Activated CD4-positive, alpha-beta T cell treated with anti-CD3 and anti-CD28 coated beads for 48 hours (primary cell): ENCODE measurements at regions not wholly inside any gene's neighbourhood (a gene's known extent, or its start where the extent isn't known, plus 50 kb on each side); places are given as distances from the start of the nearest gene placed in this dataset.

Experiments used
- DNase-seq: peaks from one replicate; pipeline ENCODE4 v3.0.0-alpha.2; 2020

- DNase-seq: no peak
These were observed 61.1 kb upstream of the ZMIZ1 start for GRCh38 chr10:79007421-79008319.

GRCh38 chr10:79009145-79009544 is 59.6 kb upstream of the ZMIZ1 start:
- no peak for DNase-seq

GRCh38 chr10:79012567-79012966 is 56.2 kb upstream of the ZMIZ1 start:
- no peak for DNase-seq

- no peak for DNase-seq
These were observed 55.3 kb upstream of the ZMIZ1 start for GRCh38 chr10:79013406-79013987.

- no peak for DNase-seq
These were observed 54.0 kb upstream of the ZMIZ1 start for GRCh38 chr10:79014796-79015195.

GRCh38 chr10:79017882-79018520 is 50.8 kb upstream of the ZMIZ1 start:
- no peak for DNase-seq

GRCh38 chr10:79018521-79019011 is 50.2 kb upstream of the ZMIZ1 start:
- DNase-seq: no peak
